ENCODE measurements at regions not wholly inside any gene's neighbourhood (a gene's known extent, or its start where the extent isn't known, plus 50 kb on each side); places are given as distances from the start of the nearest gene placed in this dataset.

DNA sequence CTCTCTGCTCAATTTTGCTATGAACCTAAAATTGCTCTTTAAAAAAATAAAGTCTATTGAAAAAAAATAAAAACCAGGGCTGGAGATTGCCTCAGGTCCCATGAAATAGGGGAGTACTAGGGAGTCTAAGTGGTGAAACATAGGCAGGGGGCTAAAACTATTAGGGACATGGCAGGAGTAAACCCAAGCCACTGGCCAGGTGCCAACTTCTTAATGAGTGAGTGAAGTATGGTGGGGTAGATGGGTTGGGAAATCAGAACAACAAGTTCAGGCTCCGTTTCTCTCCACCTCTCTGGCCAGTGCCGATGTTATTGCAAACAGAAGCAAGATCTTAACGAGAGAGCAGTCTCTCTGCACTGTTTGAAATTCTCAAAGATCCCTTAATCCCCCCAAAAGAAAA, 322.4 kb upstream of the CDH5 start:
- WGBS: 87% methylated on average over 3 of the region's 3 CpGs

DNA sequence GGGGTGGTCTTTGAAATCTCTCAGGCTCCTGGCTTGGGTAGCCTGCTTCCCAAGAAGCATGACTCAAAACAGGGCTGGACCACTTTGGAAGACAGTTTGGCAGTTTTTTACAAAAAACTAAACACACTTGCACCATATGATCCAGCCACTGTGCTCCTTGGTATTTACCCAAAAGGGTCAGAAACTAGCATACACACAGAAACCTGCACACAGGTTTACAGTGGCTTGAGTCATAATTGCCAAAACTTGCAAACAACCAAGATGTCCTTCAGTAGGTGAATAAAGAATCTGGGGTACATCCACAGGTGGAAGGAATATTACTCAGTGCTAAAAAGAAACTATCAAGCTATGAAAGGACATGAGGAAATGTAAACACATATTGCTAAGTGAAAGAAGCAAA, 323.2 kb upstream of the CDH5 start:
- H3K4me1 ChIP-seq: no peaks in the 10 kb centered on the region
- no peaks in the 10 kb centered on the region for H3K36me3 ChIP-seq
- no peak overlapping the region for H3K27ac ChIP-seq
- DNase-seq (ENCODE audit: low spot score in 2 of 2): no peak
- H3K27me3 ChIP-seq: no peaks in the 10 kb centered on the region
- H3K4me3 ChIP-seq: no peak overlapping the region
- TF ChIP-seq, protein P1, sequence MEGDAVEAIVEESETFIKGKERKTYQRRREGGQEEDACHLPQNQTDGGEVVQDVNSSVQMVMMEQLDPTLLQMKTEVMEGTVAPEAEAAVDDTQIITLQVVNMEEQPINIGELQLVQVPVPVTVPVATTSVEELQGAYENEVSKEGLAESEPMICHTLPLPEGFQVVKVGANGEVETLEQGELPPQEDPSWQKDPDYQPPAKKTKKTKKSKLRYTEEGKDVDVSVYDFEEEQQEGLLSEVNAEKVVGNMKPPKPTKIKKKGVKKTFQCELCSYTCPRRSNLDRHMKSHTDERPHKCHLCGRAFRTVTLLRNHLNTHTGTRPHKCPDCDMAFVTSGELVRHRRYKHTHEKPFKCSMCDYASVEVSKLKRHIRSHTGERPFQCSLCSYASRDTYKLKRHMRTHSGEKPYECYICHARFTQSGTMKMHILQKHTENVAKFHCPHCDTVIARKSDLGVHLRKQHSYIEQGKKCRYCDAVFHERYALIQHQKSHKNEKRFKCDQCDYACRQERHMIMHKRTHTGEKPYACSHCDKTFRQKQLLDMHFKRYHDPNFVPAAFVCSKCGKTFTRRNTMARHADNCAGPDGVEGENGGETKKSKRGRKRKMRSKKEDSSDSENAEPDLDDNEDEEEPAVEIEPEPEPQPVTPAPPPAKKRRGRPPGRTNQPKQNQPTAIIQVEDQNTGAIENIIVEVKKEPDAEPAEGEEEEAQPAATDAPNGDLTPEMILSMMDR (IDR thresholded peaks at IDR 0.05): no peak
- TF ChIP-seq POLR2A (IDR thresholded peaks at IDR 0.05): no peak
- TF ChIP-seq EP300 (IDR thresholded peaks at IDR 0.05): no peak
- no peak for TF ChIP-seq POLR2AphosphoS5 (IDR thresholded peaks at IDR 0.05)
- no peaks in the 10 kb centered on the region for H3K9me3 ChIP-seq

More for the DNA sequence above, 322.4 kb upstream of the CDH5 start:
- no peak overlapping the region for H3K4me3 ChIP-seq
- H3K36me3 ChIP-seq: no peaks in the 10 kb centered on the region
- H3K9me3 ChIP-seq: no peaks in the 10 kb centered on the region
- DNase-seq (ENCODE audit: low spot score in 2 of 2): peak in 1 of 2 donors; percentile 55
- H3K4me1 ChIP-seq: no peaks in the 10 kb centered on the region
- TF ChIP-seq, protein P1 (IDR thresholded peaks at IDR 0.05): no peak
- no peak for TF ChIP-seq POLR2A (IDR thresholded peaks at IDR 0.05)
- TF ChIP-seq POLR2AphosphoS5 (IDR thresholded peaks at IDR 0.05): no peak
- no peak for TF ChIP-seq EP300 (IDR thresholded peaks at IDR 0.05)
- no peak overlapping the region for H3K27ac ChIP-seq
- no peaks in the 10 kb centered on the region for H3K27me3 ChIP-seq

DNA sequence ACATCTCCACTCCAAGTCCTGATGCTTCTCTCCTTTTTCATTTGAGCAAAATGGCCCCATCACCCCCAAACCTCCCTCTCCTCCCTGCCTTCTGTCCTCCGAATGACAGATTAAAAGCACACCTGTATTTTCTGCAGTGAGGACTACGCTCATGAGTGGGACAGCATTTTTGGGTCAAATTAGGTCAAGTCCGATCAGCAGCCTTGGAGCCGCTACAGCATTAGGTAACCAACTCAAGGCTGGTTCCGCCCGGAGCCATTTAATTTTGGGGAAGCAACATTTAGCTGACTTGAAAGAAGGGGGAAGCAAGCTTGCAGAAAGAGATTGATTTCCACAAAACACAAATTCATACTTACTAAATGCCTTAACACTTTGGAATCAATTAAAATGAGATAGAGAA, 324.1 kb upstream of the CDH5 start:
- no peaks in the 10 kb centered on the region for H3K9me3 ChIP-seq
- no peak overlapping the region for H3K4me3 ChIP-seq
- TF ChIP-seq EP300 (IDR thresholded peaks at IDR 0.05) (no peak), POLR2AphosphoS5 (IDR thresholded peaks at IDR 0.05) (no peak), POLR2A (IDR thresholded peaks at IDR 0.05) (no peak)
- TF ChIP-seq, protein P1 (IDR thresholded peaks at IDR 0.05): no peak
- peak in 1 of 2 donors; percentile 48 for DNase-seq (ENCODE audit: low spot score in 2 of 2)
- H3K36me3 ChIP-seq: no peaks in the 10 kb centered on the region
- H3K27ac ChIP-seq: no peak overlapping the region
- peaks cover 6% of the 10 kb centered on the region for H3K4me1 ChIP-seq
- H3K27me3 ChIP-seq: no peaks in the 10 kb centered on the region
- 87% methylated on average over 6 of the region's 6 CpGs for WGBS

DNA sequence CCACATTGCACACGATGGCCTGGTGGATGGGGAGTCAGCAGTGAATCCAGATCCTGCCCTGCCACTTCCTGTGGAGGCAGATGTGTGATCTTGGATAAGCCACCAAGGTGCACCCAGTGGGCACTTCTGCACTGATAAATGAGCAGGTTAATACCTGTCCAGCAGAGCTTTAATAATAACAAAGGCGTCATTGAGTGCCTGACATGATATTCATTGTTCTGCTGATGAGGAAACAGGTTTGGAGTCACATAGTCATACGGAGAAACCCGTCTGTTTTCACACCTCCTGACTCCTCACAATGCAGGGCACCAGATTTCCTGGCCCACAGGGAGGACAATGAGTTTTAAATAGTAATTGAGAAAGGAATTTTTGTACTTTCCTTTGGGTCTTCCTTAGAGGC, 324.6 kb upstream of the CDH5 start:
- Histone ChIP-seq H3K27ac (no peak overlapping the region), H3K4me3 (no peak overlapping the region), H3K27me3 (no peaks in the 10 kb centered on the region), H3K36me3 (no peaks in the 10 kb centered on the region), H3K9me3 (no peaks in the 10 kb centered on the region), H3K4me1 (peaks cover 10% of the 10 kb centered on the region)
- TF ChIP-seq, protein P1 (IDR thresholded peaks at IDR 0.05): no peak
- no peak for TF ChIP-seq POLR2A (IDR thresholded peaks at IDR 0.05)
- no peak for TF ChIP-seq EP300 (IDR thresholded peaks at IDR 0.05)
- no peak for TF ChIP-seq POLR2AphosphoS5 (IDR thresholded peaks at IDR 0.05)
- 77% methylated on average over 4 of the region's 4 CpGs for WGBS
- peak in 1 of 2 donors; percentile 45 for DNase-seq (ENCODE audit: low spot score in 2 of 2)

DNA sequence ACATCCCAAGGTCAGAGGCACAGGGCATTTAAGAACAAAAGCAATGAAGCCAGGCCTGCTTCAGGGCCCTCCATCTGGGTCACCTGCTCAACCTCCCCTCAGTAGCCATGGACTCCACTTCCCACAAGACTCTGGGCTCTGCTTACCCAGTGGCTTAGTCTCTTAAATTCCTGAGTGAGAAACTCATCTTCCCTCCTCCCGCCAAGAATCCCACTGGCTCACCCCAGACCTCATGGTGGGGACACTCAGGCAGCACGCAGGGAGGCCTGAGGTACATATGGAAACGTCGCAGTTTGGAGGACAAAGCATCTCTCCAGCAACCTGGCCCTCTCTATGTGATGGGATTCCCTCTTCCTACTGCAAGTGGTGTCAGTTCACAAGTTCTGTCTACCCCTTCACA, 326.7 kb upstream of the CDH5 start:
- H3K27me3 ChIP-seq: no peaks in the 10 kb centered on the region
- H3K4me1 ChIP-seq: peaks cover 19% of the 10 kb centered on the region
- no peak for TF ChIP-seq POLR2A (IDR thresholded peaks at IDR 0.05)
- no peak for TF ChIP-seq POLR2AphosphoS5 (IDR thresholded peaks at IDR 0.05)
- no peak for TF ChIP-seq EP300 (IDR thresholded peaks at IDR 0.05)
- H3K9me3 ChIP-seq: no peaks in the 10 kb centered on the region
- peak in 1 of 2 donors; percentile 57 for DNase-seq (ENCODE audit: low spot score in 2 of 2)
- H3K36me3 ChIP-seq: no peaks in the 10 kb centered on the region
- no peak overlapping the region for H3K27ac ChIP-seq
- 83% methylated on average over 4 of the region's 4 CpGs for WGBS
- no peak overlapping the region for H3K4me3 ChIP-seq

All from suprapubic skin (tissue), 4 donors.